CD14-positive monocyte (primary cell): ENCODE measurements at regions not wholly inside any gene's neighbourhood (a gene's known extent, or its start where the extent isn't known, plus 50 kb on each side); places are given as distances from the start of the nearest gene placed in this dataset.

ENCODE experiments used
- DNase-seq, 3 donors: peaks; one replicate each; pipeline ENCODE4 v3.0.0-alpha.2; 2011 to 2022
- H2AFZ ChIP-seq: 2 replicates; pipeline ENCODE4 v1.6.0; 2012; ENCODE audit warnings: mild to moderate bottlenecking, low read depth, low read length, inconsistent platforms; ENCODE audit not compliant: insufficient read depth, poor library complexity, severe bottlenecking
- H3K27ac ChIP-seq, 2 donors: 1 replicate in 1 of 2; 2 replicates in 1 of 2; pipeline ENCODE4 v1.5.1; 2012 to 2013; ENCODE audit warnings: low read length in 2 of 2, control low read depth in 1 of 2, inconsistent platforms in 1 of 2, low read depth in 1 of 2, mild to moderate bottlenecking in 1 of 2
- H3K27me3 ChIP-seq, 2 donors: one replicate each; pipeline versions ENCODE4 v1.6.0 to v1.6.1; 2011 to 2013; ENCODE audit warnings: low read length in 2 of 2; ENCODE audit not compliant: control insufficient read depth in 2 of 2, insufficient read depth in 2 of 2
- H3K36me3 ChIP-seq, 2 donors: replicated peaks in 1 of 2; 1 replicate in 1 of 2; 2 replicates in 1 of 2; pipeline versions ENCODE4 v1.5.1 to v1.6.1; 2012 to 2013; ENCODE audit warnings: low read length in 2 of 2, control low read depth in 1 of 2, inconsistent platforms in 1 of 2, mild to moderate bottlenecking in 1 of 2; ENCODE audit not compliant: insufficient read depth in 2 of 2, control insufficient read depth in 1 of 2
- H3K4me1 ChIP-seq, 2 donors: 1 replicate in 1 of 2; 2 replicates in 1 of 2; pipeline versions ENCODE4 v1.5.1 to v1.6.1; 2012 to 2013; ENCODE audit warnings: low read length in 2 of 2, control low read depth in 1 of 2, inconsistent platforms in 1 of 2, mild to moderate bottlenecking in 1 of 2, moderate library complexity in 1 of 2; ENCODE audit not compliant: insufficient read depth in 2 of 2, control insufficient read depth in 1 of 2
- H3K4me2 ChIP-seq: replicated peaks from 2 replicates; pipeline ENCODE3; 2012; ENCODE audit warnings: low read length, moderate library complexity, mild to moderate bottlenecking; ENCODE audit not compliant: poor library complexity, severe bottlenecking; ENCODE audit errors: extremely low read depth
- H3K4me3 ChIP-seq, 3 experiments: fragments of 200-600 bp in 1 of 3; sonication (generic) in 1 of 3; replicated peaks in 1 of 3; 1 replicate in 2 of 3; 2 replicates in 1 of 3; pipeline ENCODE4 v1.5.1; 2011 to 2013; ENCODE audit warnings: low read length in 3 of 3, mild to moderate bottlenecking in 3 of 3, control low read depth in 2 of 3, low read depth in 2 of 3, inconsistent platforms in 1 of 3, moderate library complexity in 1 of 3
- H3K79me2 ChIP-seq: 2 replicates; pipeline ENCODE4 v1.6.0; 2012; ENCODE audit warnings: mild to moderate bottlenecking, control low read depth, inconsistent platforms, low read length, moderate library complexity; ENCODE audit not compliant: insufficient read depth
- H3K9ac ChIP-seq: 2 replicates; pipeline ENCODE4 v1.6.0; 2017; ENCODE audit warnings: low read length, mild to moderate bottlenecking; ENCODE audit not compliant: insufficient read depth, poor library complexity, severe bottlenecking
- H3K9me3 ChIP-seq, 2 donors: replicated peaks in 1 of 2; 1 replicate in 1 of 2; 2 replicates in 1 of 2; pipeline versions ENCODE4 v1.5.1 to v1.6.1; 2012 to 2013; ENCODE audit warnings: low read length in 2 of 2, control low read depth in 1 of 2; ENCODE audit not compliant: control insufficient read depth in 1 of 2, insufficient read depth in 1 of 2
- H4K20me1 ChIP-seq: 2 replicates; pipeline ENCODE4 v1.6.0; 2012; ENCODE audit warnings: mild to moderate bottlenecking, low read length, control low read depth, moderate library complexity; ENCODE audit not compliant: insufficient read depth
- H3K27ac Mint-ChIP-seq, 7 donors: one replicate each; pipeline ENCODE4 v1.8.0; 2020; ENCODE audit warnings: mild to moderate bottlenecking in 7 of 7, mixed read lengths in 7 of 7, moderate library complexity in 6 of 7, inconsistent platforms in 2 of 7
- H3K27me3 Mint-ChIP-seq, 3 donors: one replicate each; pipeline ENCODE4 v1.8.0; 2021 to 2022; ENCODE audit warnings: low read depth in 3 of 3, mild to moderate bottlenecking in 3 of 3, mixed read lengths in 3 of 3, moderate library complexity in 3 of 3, inconsistent platforms in 1 of 3
- H3K36me3 Mint-ChIP-seq, 2 donors: one replicate each; pipeline ENCODE4 v1.8.0; 2020; ENCODE audit warnings: mixed read lengths in 2 of 2, inconsistent platforms in 1 of 2, mild to moderate bottlenecking in 1 of 2
- H3K4me1 Mint-ChIP-seq: one replicate; pipeline ENCODE4 v1.8.0; 2020; ENCODE audit warnings: mild to moderate bottlenecking, mixed read lengths
- H3K4me3 Mint-ChIP-seq, 2 donors: one replicate each; pipeline ENCODE4 v1.8.0; 2020; ENCODE audit warnings: mild to moderate bottlenecking in 2 of 2, mixed read lengths in 2 of 2, moderate library complexity in 1 of 2
- H3K9me3 Mint-ChIP-seq, 7 donors: one replicate each; pipeline ENCODE4 v1.8.0; 2020 to 2022; ENCODE audit warnings: mixed read lengths in 7 of 7, mild to moderate bottlenecking in 6 of 7, moderate library complexity in 6 of 7, inconsistent platforms in 2 of 7
- WGBS: methylation state at CpG from one replicate; pipeline ENCODE4 v1.1.5; 2013; ENCODE audit warnings: missing lambda C conversion rate; ENCODE audit not compliant: insufficient coverage; 5-methylcytosine and 5-hydroxymethylcytosine counted together
- intact Hi-C, 2 donors: fragments of 100-400 bp; cut with micrococcal nuclease; formaldehyde crosslinking; loops; one replicate each; pipeline versions ENCODE4 v1.15.0 to v1.15.1; 2023
- TF ChIP-seq, protein P1 (sequence below): fragments of 200-600 bp; IDR thresholded peaks from one replicate; pipeline ENCODE4 v1.8.0; 2022; ENCODE audit warnings: antibody characterized with exemption, mild to moderate bottlenecking

DNA sequence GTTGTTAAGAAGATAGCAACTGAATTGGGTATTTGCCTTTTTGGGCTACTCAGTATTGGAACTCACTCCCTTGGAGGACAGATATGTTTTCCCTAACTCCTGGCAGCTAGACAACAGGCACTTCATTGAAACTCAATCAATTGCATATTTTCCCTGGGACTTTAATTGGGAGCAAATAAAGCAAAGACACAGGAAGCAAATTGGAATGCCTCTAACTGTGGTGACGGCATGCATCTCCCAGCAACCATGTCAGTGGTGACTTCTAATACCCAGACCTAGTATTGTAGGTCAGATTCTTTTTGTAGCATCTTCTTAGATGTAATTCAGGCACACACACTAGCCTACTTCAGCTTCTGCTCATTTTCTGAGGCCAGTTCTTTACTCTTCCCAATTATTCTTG, 164.2 kb upstream of the SETBP1 start:
- Histone ChIP-seq H3K36me3 (no peaks in the 10 kb centered on the region), H3K4me2 (no peak overlapping the region), H4K20me1 (no peaks in the 10 kb centered on the region), H3K27ac (no peak overlapping the region), H3K4me1 (no peaks in the 10 kb centered on the region), H3K4me3 (no peak overlapping the region), H3K9ac (no peak overlapping the region), H3K79me2 (no peaks in the 10 kb centered on the region), H2AFZ (no peak overlapping the region), H3K9me3 (no peaks in the 10 kb centered on the region), H3K27me3 (no peaks in the 10 kb centered on the region)
- TF ChIP-seq, protein P1, sequence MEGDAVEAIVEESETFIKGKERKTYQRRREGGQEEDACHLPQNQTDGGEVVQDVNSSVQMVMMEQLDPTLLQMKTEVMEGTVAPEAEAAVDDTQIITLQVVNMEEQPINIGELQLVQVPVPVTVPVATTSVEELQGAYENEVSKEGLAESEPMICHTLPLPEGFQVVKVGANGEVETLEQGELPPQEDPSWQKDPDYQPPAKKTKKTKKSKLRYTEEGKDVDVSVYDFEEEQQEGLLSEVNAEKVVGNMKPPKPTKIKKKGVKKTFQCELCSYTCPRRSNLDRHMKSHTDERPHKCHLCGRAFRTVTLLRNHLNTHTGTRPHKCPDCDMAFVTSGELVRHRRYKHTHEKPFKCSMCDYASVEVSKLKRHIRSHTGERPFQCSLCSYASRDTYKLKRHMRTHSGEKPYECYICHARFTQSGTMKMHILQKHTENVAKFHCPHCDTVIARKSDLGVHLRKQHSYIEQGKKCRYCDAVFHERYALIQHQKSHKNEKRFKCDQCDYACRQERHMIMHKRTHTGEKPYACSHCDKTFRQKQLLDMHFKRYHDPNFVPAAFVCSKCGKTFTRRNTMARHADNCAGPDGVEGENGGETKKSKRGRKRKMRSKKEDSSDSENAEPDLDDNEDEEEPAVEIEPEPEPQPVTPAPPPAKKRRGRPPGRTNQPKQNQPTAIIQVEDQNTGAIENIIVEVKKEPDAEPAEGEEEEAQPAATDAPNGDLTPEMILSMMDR = no peak
- no peak for DNase-seq
- Mint-ChIP-seq H3K36me3 (peaks cover 0 to under 1% of the 10 kb centered on the region in 2 donors), H3K9me3 (peaks cover 0 to 5% (median 2%) of the 10 kb centered on the region in 7 donors), H3K4me1 (peaks cover 9% of the 10 kb centered on the region), H3K4me3 (no peak overlapping the region), H3K27me3 (no peaks in the 10 kb centered on the region), H3K27ac (no peak overlapping the region)
- no CpG with 5 or more reads among the region's 1 CpG for WGBS
- intact Hi-C loops = no loop called here

- Mint-ChIP-seq H3K4me1 (peaks cover 9% of the 10 kb centered on the region), H3K27me3 (no peaks in the 10 kb centered on the region), H3K27ac (no peak overlapping the region), H3K4me3 (no peak overlapping the region), H3K36me3 (no peaks in the 10 kb centered on the region), H3K9me3 (peaks cover 0 to 5% (median 2%) of the 10 kb centered on the region in 7 donors)
- Histone ChIP-seq H4K20me1 (no peaks in the 10 kb centered on the region), H3K27ac (no peak overlapping the region), H3K27me3 (no peaks in the 10 kb centered on the region), H2AFZ (no peak overlapping the region), H3K4me2 (no peak overlapping the region), H3K36me3 (no peaks in the 10 kb centered on the region), H3K4me3 (no peak overlapping the region), H3K79me2 (no peaks in the 10 kb centered on the region), H3K9me3 (no peaks in the 10 kb centered on the region), H3K4me1 (no peaks in the 10 kb centered on the region), H3K9ac (no peak overlapping the region)
- WGBS = no CpG with 5 or more reads among the region's 3 CpGs
- DNase-seq = no peak
- intact Hi-C loops = no loop called here
- TF ChIP-seq, protein P1 = no peak
These were observed 163.6 kb upstream of the SETBP1 start for GRCh38 chr18:44517136-44517535.
